CD4-positive, alpha-beta memory T cell (primary cell): ENCODE measurements at regions not wholly inside any gene's neighbourhood (a gene's known extent, or its start where the extent isn't known, plus 50 kb on each side); places are given as distances from the start of the nearest gene placed in this dataset.
A peak's percentile ranks its signal among the peaks of the same experiment; 100 is the strongest.

ENCODE experiments used
- CTCF ChIA-PET: fragments of 350-600 bp; sonication (Branson Sonifier 250); formaldehyde crosslinking; loops from one replicate; lab custom pipeline; 2021; ENCODE audit warnings: inconsistent platforms; ENCODE audit not compliant: partially characterized antibody; lab: Charles Lee
- POLR2A ChIA-PET: fragments of 350-600 bp; sonication (Branson Sonifier 250); formaldehyde crosslinking; loops from one replicate; lab custom pipeline; 2021; ENCODE audit not compliant: partially characterized antibody; lab: Charles Lee
- DNase-seq, 5 donors: peaks; one replicate each; pipeline versions ENCODE4 v3.0.0 to v3.0.0-alpha.2; 2020 to 2022; ENCODE audit warnings: mixed read lengths in 1 of 5
- H3K27ac ChIP-seq: one replicate; pipeline ENCODE4 v1.7.0; 2013; ENCODE audit warnings: low read depth, low read length
- H3K27me3 ChIP-seq: 2 replicates; pipeline ENCODE4 v1.7.0; 2013; ENCODE audit warnings: mild to moderate bottlenecking, low read length, moderate library complexity; ENCODE audit not compliant: insufficient read depth
- H3K36me3 ChIP-seq: 2 replicates; pipeline ENCODE4 v1.7.0; 2013; ENCODE audit warnings: mild to moderate bottlenecking, low read length, moderate library complexity; ENCODE audit not compliant: insufficient read depth
- H3K4me1 ChIP-seq: 2 replicates; pipeline ENCODE4 v1.7.0; 2013; ENCODE audit warnings: mild to moderate bottlenecking, low read length, moderate library complexity; ENCODE audit not compliant: insufficient read depth
- H3K4me3 ChIP-seq, 2 donors: one replicate each; pipeline ENCODE4 v1.7.0; 2013; ENCODE audit warnings: low read length in 2 of 2, mild to moderate bottlenecking in 1 of 2
- H3K9me3 ChIP-seq, 2 donors: one replicate each; pipeline ENCODE4 v1.7.0; 2013; ENCODE audit warnings: low read length in 2 of 2, control low read depth in 1 of 2; ENCODE audit not compliant: control insufficient read depth in 1 of 2
- H3K27ac Mint-ChIP-seq, 7 donors: one replicate each; pipeline ENCODE4 v1.8.0; 2020 to 2021; ENCODE audit warnings: mixed read lengths in 7 of 7, mild to moderate bottlenecking in 6 of 7, inconsistent platforms in 3 of 7, moderate library complexity in 3 of 7
- H3K27me3 Mint-ChIP-seq, 2 donors: one replicate each; pipeline ENCODE4 v1.8.0; 2020 to 2021; ENCODE audit warnings: mixed read lengths in 2 of 2
- H3K36me3 Mint-ChIP-seq, 2 donors: one replicate each; pipeline ENCODE4 v1.8.0; 2020 to 2021; ENCODE audit warnings: mixed read lengths in 2 of 2, inconsistent platforms in 1 of 2, mild to moderate bottlenecking in 1 of 2
- H3K4me1 Mint-ChIP-seq, 4 donors: one replicate each; pipeline ENCODE4 v1.8.0; 2020 to 2021; ENCODE audit warnings: mixed read lengths in 4 of 4, mild to moderate bottlenecking in 1 of 4
- H3K4me3 Mint-ChIP-seq, 8 donors: one replicate each; pipeline ENCODE4 v1.8.0; 2020 to 2021; ENCODE audit warnings: mixed read lengths in 8 of 8, mild to moderate bottlenecking in 7 of 8, moderate library complexity in 6 of 8, inconsistent platforms in 3 of 8
- H3K9me3 Mint-ChIP-seq, 8 donors: one replicate each; pipeline ENCODE4 v1.8.0; 2020 to 2021; ENCODE audit warnings: mixed read lengths in 8 of 8, mild to moderate bottlenecking in 5 of 8, inconsistent platforms in 3 of 8, moderate library complexity in 1 of 8
- intact Hi-C: fragments of 100-400 bp; cut with micrococcal nuclease; formaldehyde crosslinking; loops from one replicate; pipeline ENCODE4 v1.15.1; 2023

GRCh38 chr2:128801576-128801975 lies 482.9 kb upstream of the HS6ST1 start:
- Mint-ChIP-seq H3K27ac (no peak overlapping the region), H3K27me3 (peaks cover 0 to 3% of the 10 kb centered on the region in 2 donors), H3K9me3 (peaks cover 0 to 2% (median 0%) of the 10 kb centered on the region in 8 donors), H3K4me3 (no peak overlapping the region), H3K4me1 (no peaks in the 10 kb centered on the region), H3K36me3 (no peaks in the 10 kb centered on the region)
- Histone ChIP-seq H3K27me3 (no peaks in the 10 kb centered on the region), H3K36me3 (no peaks in the 10 kb centered on the region), H3K4me1 (no peaks in the 10 kb centered on the region), H3K27ac (no peak overlapping the region), H3K4me3 (no peak overlapping the region), H3K9me3 (no peaks in the 10 kb centered on the region)
- intact Hi-C loops = no loop called here
- no peak for DNase-seq
- CTCF ChIA-PET = no interaction called here
- POLR2A ChIA-PET = no interaction called here

- Histone ChIP-seq H3K27me3 (no peaks in the 10 kb centered on the region), H3K9me3 (no peaks in the 10 kb centered on the region), H3K36me3 (no peaks in the 10 kb centered on the region), H3K4me1 (no peaks in the 10 kb centered on the region), H3K4me3 (no peak overlapping the region), H3K27ac (no peak overlapping the region)
- peaks cover 0 to 2% (median 0%) of the 10 kb centered on the region in 8 donors for H3K9me3 Mint-ChIP-seq
- no peaks in the 10 kb centered on the region for H3K27me3 Mint-ChIP-seq
- CTCF ChIA-PET = no interaction called here
- intact Hi-C loops = no loop called here
- no peak for DNase-seq
- POLR2A ChIA-PET = no interaction called here
- H3K4me3 Mint-ChIP-seq = no peak overlapping the region
- no peak overlapping the region for H3K27ac Mint-ChIP-seq
- no peaks in the 10 kb centered on the region for H3K36me3 Mint-ChIP-seq
- H3K4me1 Mint-ChIP-seq = no peaks in the 10 kb centered on the region
Measured at GRCh38 chr2:128803222-128803621, 484.6 kb upstream of the HS6ST1 start.

GRCh38 chr2:128805237-128805636 lies 486.6 kb upstream of the HS6ST1 start:
- intact Hi-C loops = no loop called here
- Mint-ChIP-seq H3K27ac (peak overlapping the region in 1 of 7 donors; percentile 5), H3K4me3 (no peak overlapping the region), H3K4me1 (no peaks in the 10 kb centered on the region), H3K27me3 (no peaks in the 10 kb centered on the region), H3K9me3 (peaks cover 0 to 7% (median 1%) of the 10 kb centered on the region in 8 donors), H3K36me3 (no peaks in the 10 kb centered on the region)
- H3K27me3 ChIP-seq = no peaks in the 10 kb centered on the region
- H3K4me3 ChIP-seq = no peak overlapping the region
- H3K36me3 ChIP-seq = no peaks in the 10 kb centered on the region
- no peaks in the 10 kb centered on the region for H3K9me3 ChIP-seq
- ChIA-PET CTCF (no interaction called here), POLR2A (no interaction called here)
- no peaks in the 10 kb centered on the region for H3K4me1 ChIP-seq
- H3K27ac ChIP-seq = no peak overlapping the region
- DNase-seq = no peak

- DNase-seq = no peak
- H3K9me3 ChIP-seq = no peaks in the 10 kb centered on the region
- H3K27ac ChIP-seq = no peak overlapping the region
- Mint-ChIP-seq H3K36me3 (no peaks in the 10 kb centered on the region), H3K4me1 (no peaks in the 10 kb centered on the region), H3K27ac (no peak overlapping the region), H3K27me3 (no peaks in the 10 kb centered on the region), H3K9me3 (peaks cover 0 to 8% (median 4%) of the 10 kb centered on the region in 8 donors), H3K4me3 (no peak overlapping the region)
- intact Hi-C loops = no loop called here
- ChIA-PET CTCF (no interaction called here), POLR2A (no interaction called here)
- no peaks in the 10 kb centered on the region for H3K4me1 ChIP-seq
- no peak overlapping the region for H3K4me3 ChIP-seq
- H3K36me3 ChIP-seq = no peaks in the 10 kb centered on the region
- no peaks in the 10 kb centered on the region for H3K27me3 ChIP-seq
Measured at GRCh38 chr2:128805918-128806317, 487.2 kb upstream of the HS6ST1 start.

- Mint-ChIP-seq H3K9me3 (peaks cover 0 to 8% (median 6%) of the 10 kb centered on the region in 8 donors), H3K4me3 (no peak overlapping the region), H3K4me1 (no peaks in the 10 kb centered on the region), H3K27ac (no peak overlapping the region), H3K27me3 (no peaks in the 10 kb centered on the region), H3K36me3 (no peaks in the 10 kb centered on the region)
- no peaks in the 10 kb centered on the region for H3K27me3 ChIP-seq
- intact Hi-C loops = no loop called here
- no peak for DNase-seq
- H3K36me3 ChIP-seq = no peaks in the 10 kb centered on the region
- ChIA-PET POLR2A (no interaction called here), CTCF (no interaction called here)
- H3K27ac ChIP-seq = no peak overlapping the region
- H3K4me3 ChIP-seq = no peak overlapping the region
- H3K9me3 ChIP-seq = no peaks in the 10 kb centered on the region
- H3K4me1 ChIP-seq = no peaks in the 10 kb centered on the region
Measured at GRCh38 chr2:128807317-128807716, 488.6 kb upstream of the HS6ST1 start.

GRCh38 chr2:128808462-128809258 lies 490.0 kb upstream of the HS6ST1 start:
- H3K27ac ChIP-seq = no peak overlapping the region
- Mint-ChIP-seq H3K27ac (no peak overlapping the region), H3K9me3 (peaks cover 0 to 8% (median 6%) of the 10 kb centered on the region in 8 donors), H3K27me3 (no peaks in the 10 kb centered on the region), H3K4me1 (no peaks in the 10 kb centered on the region), H3K36me3 (no peaks in the 10 kb centered on the region), H3K4me3 (no peak overlapping the region)
- no peaks in the 10 kb centered on the region for H3K9me3 ChIP-seq
- H3K36me3 ChIP-seq = no peaks in the 10 kb centered on the region
- POLR2A ChIA-PET = no interaction called here
- DNase-seq = no peak
- intact Hi-C loops = no loop called here
- CTCF ChIA-PET = no interaction called here
- H3K4me1 ChIP-seq = no peaks in the 10 kb centered on the region
- H3K27me3 ChIP-seq = no peaks in the 10 kb centered on the region
- no peak overlapping the region for H3K4me3 ChIP-seq

GRCh38 chr2:128809259-128809636 lies 490.6 kb upstream of the HS6ST1 start:
- Mint-ChIP-seq H3K36me3 (no peaks in the 10 kb centered on the region), H3K27me3 (no peaks in the 10 kb centered on the region), H3K4me1 (no peaks in the 10 kb centered on the region), H3K27ac (no peak overlapping the region), H3K4me3 (no peak overlapping the region), H3K9me3 (peaks cover 0 to 8% (median 6%) of the 10 kb centered on the region in 8 donors)
- Histone ChIP-seq H3K36me3 (no peaks in the 10 kb centered on the region), H3K4me1 (no peaks in the 10 kb centered on the region), H3K27me3 (no peaks in the 10 kb centered on the region), H3K4me3 (no peak overlapping the region), H3K9me3 (no peaks in the 10 kb centered on the region), H3K27ac (no peak overlapping the region)
- intact Hi-C loops = no loop called here
- ChIA-PET POLR2A (no interaction called here), CTCF (no interaction called here)
- DNase-seq = no peak
